CD14-positive monocyte (primary cell): ENCODE measurements at regions not wholly inside any gene's neighbourhood (a gene's known extent, or its start where the extent isn't known, plus 50 kb on each side); places are given as distances from the start of the nearest gene placed in this dataset.

Experiments used
- DNase-seq, 3 donors: peaks; one replicate each; pipeline ENCODE4 v3.0.0-alpha.2; 2011 to 2022
- H2AFZ ChIP-seq: 2 replicates; pipeline ENCODE4 v1.6.0; 2012; ENCODE audit warnings: mild to moderate bottlenecking, low read depth, low read length, inconsistent platforms; ENCODE audit not compliant: insufficient read depth, poor library complexity, severe bottlenecking
- H3K27ac ChIP-seq, 2 donors: 1 replicate in 1 of 2; 2 replicates in 1 of 2; pipeline ENCODE4 v1.5.1; 2012 to 2013; ENCODE audit warnings: low read length in 2 of 2, control low read depth in 1 of 2, inconsistent platforms in 1 of 2, low read depth in 1 of 2, mild to moderate bottlenecking in 1 of 2
- H3K27me3 ChIP-seq, 2 donors: one replicate each; pipeline versions ENCODE4 v1.6.0 to v1.6.1; 2011 to 2013; ENCODE audit warnings: low read length in 2 of 2; ENCODE audit not compliant: control insufficient read depth in 2 of 2, insufficient read depth in 2 of 2
- H3K36me3 ChIP-seq, 2 donors: replicated peaks in 1 of 2; 1 replicate in 1 of 2; 2 replicates in 1 of 2; pipeline versions ENCODE4 v1.5.1 to v1.6.1; 2012 to 2013; ENCODE audit warnings: low read length in 2 of 2, control low read depth in 1 of 2, inconsistent platforms in 1 of 2, mild to moderate bottlenecking in 1 of 2; ENCODE audit not compliant: insufficient read depth in 2 of 2, control insufficient read depth in 1 of 2
- H3K4me1 ChIP-seq, 2 donors: 1 replicate in 1 of 2; 2 replicates in 1 of 2; pipeline versions ENCODE4 v1.5.1 to v1.6.1; 2012 to 2013; ENCODE audit warnings: low read length in 2 of 2, control low read depth in 1 of 2, inconsistent platforms in 1 of 2, mild to moderate bottlenecking in 1 of 2, moderate library complexity in 1 of 2; ENCODE audit not compliant: insufficient read depth in 2 of 2, control insufficient read depth in 1 of 2
- H3K4me2 ChIP-seq: replicated peaks from 2 replicates; pipeline ENCODE3; 2012; ENCODE audit warnings: low read length, moderate library complexity, mild to moderate bottlenecking; ENCODE audit not compliant: poor library complexity, severe bottlenecking; ENCODE audit errors: extremely low read depth
- H3K4me3 ChIP-seq, 3 experiments: fragments of 200-600 bp in 1 of 3; sonication (generic) in 1 of 3; replicated peaks in 1 of 3; 1 replicate in 2 of 3; 2 replicates in 1 of 3; pipeline ENCODE4 v1.5.1; 2011 to 2013; ENCODE audit warnings: low read length in 3 of 3, mild to moderate bottlenecking in 3 of 3, control low read depth in 2 of 3, low read depth in 2 of 3, inconsistent platforms in 1 of 3, moderate library complexity in 1 of 3
- H3K79me2 ChIP-seq: 2 replicates; pipeline ENCODE4 v1.6.0; 2012; ENCODE audit warnings: mild to moderate bottlenecking, control low read depth, inconsistent platforms, low read length, moderate library complexity; ENCODE audit not compliant: insufficient read depth
- H3K9ac ChIP-seq: 2 replicates; pipeline ENCODE4 v1.6.0; 2017; ENCODE audit warnings: low read length, mild to moderate bottlenecking; ENCODE audit not compliant: insufficient read depth, poor library complexity, severe bottlenecking
- H3K9me3 ChIP-seq, 2 donors: replicated peaks in 1 of 2; 1 replicate in 1 of 2; 2 replicates in 1 of 2; pipeline versions ENCODE4 v1.5.1 to v1.6.1; 2012 to 2013; ENCODE audit warnings: low read length in 2 of 2, control low read depth in 1 of 2; ENCODE audit not compliant: control insufficient read depth in 1 of 2, insufficient read depth in 1 of 2
- H4K20me1 ChIP-seq: 2 replicates; pipeline ENCODE4 v1.6.0; 2012; ENCODE audit warnings: mild to moderate bottlenecking, low read length, control low read depth, moderate library complexity; ENCODE audit not compliant: insufficient read depth
- H3K27ac Mint-ChIP-seq, 7 donors: one replicate each; pipeline ENCODE4 v1.8.0; 2020; ENCODE audit warnings: mild to moderate bottlenecking in 7 of 7, mixed read lengths in 7 of 7, moderate library complexity in 6 of 7, inconsistent platforms in 2 of 7
- H3K27me3 Mint-ChIP-seq, 3 donors: one replicate each; pipeline ENCODE4 v1.8.0; 2021 to 2022; ENCODE audit warnings: low read depth in 3 of 3, mild to moderate bottlenecking in 3 of 3, mixed read lengths in 3 of 3, moderate library complexity in 3 of 3, inconsistent platforms in 1 of 3
- H3K36me3 Mint-ChIP-seq, 2 donors: one replicate each; pipeline ENCODE4 v1.8.0; 2020; ENCODE audit warnings: mixed read lengths in 2 of 2, inconsistent platforms in 1 of 2, mild to moderate bottlenecking in 1 of 2
- H3K4me1 Mint-ChIP-seq: one replicate; pipeline ENCODE4 v1.8.0; 2020; ENCODE audit warnings: mild to moderate bottlenecking, mixed read lengths
- H3K4me3 Mint-ChIP-seq, 2 donors: one replicate each; pipeline ENCODE4 v1.8.0; 2020; ENCODE audit warnings: mild to moderate bottlenecking in 2 of 2, mixed read lengths in 2 of 2, moderate library complexity in 1 of 2
- H3K9me3 Mint-ChIP-seq, 7 donors: one replicate each; pipeline ENCODE4 v1.8.0; 2020 to 2022; ENCODE audit warnings: mixed read lengths in 7 of 7, mild to moderate bottlenecking in 6 of 7, moderate library complexity in 6 of 7, inconsistent platforms in 2 of 7
- WGBS: methylation state at CpG from one replicate; pipeline ENCODE4 v1.1.5; 2013; ENCODE audit warnings: missing lambda C conversion rate; ENCODE audit not compliant: insufficient coverage; 5-methylcytosine and 5-hydroxymethylcytosine counted together
- intact Hi-C, 2 donors: fragments of 100-400 bp; cut with micrococcal nuclease; formaldehyde crosslinking; loops; one replicate each; pipeline versions ENCODE4 v1.15.0 to v1.15.1; 2023
- TF ChIP-seq, protein P1 (sequence below): fragments of 200-600 bp; IDR thresholded peaks from one replicate; pipeline ENCODE4 v1.8.0; 2022; ENCODE audit warnings: antibody characterized with exemption, mild to moderate bottlenecking

DNA sequence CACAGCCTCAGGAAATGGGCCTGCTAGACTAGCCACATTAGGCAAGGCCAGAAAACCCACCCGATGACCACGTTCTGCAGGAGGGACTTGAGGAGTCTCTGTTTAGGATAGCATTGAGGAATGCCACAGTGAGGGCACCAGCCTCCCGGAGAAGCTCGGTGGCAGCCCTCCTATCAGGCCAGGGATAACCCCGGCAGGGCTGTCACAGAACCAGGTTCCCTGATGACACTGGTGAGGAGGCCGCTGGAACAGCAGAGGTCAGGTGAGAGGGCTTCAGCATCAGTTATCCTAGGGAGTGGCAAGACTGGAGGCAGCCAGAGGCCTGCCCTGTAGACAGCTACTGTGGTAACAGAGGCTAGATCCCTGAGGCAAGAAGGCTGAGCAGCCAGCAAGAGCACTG, 157.6 kb downstream of the MYLK4 start:
- H3K27ac Mint-ChIP-seq, result no peak overlapping the region
- no peak overlapping the region for H3K27ac ChIP-seq
- DNase-seq, result no peak
- no peaks in the 10 kb centered on the region for H3K36me3 ChIP-seq
- no peak overlapping the region for H2AFZ ChIP-seq
- no peak overlapping the region for H3K9ac ChIP-seq
- no peaks in the 10 kb centered on the region for H3K27me3 ChIP-seq
- no peaks in the 10 kb centered on the region for H3K79me2 ChIP-seq
- intact Hi-C loops, result no loop called here
- H3K27me3 Mint-ChIP-seq, result peaks cover 0 to 4% (median 3%) of the 10 kb centered on the region in 3 donors
- H3K4me1 ChIP-seq, result no peaks in the 10 kb centered on the region
- no peaks in the 10 kb centered on the region for H3K36me3 Mint-ChIP-seq
- H3K4me1 Mint-ChIP-seq, result no peaks in the 10 kb centered on the region
- WGBS, result 100% methylated on average over 4 of the region's 6 CpGs
- H3K9me3 ChIP-seq, result peaks cover 0 to 10% of the 10 kb centered on the region in 2 donors
- H3K9me3 Mint-ChIP-seq, result peaks cover 3 to 16% (median 8%) of the 10 kb centered on the region in 7 donors
- TF ChIP-seq, protein P1, sequence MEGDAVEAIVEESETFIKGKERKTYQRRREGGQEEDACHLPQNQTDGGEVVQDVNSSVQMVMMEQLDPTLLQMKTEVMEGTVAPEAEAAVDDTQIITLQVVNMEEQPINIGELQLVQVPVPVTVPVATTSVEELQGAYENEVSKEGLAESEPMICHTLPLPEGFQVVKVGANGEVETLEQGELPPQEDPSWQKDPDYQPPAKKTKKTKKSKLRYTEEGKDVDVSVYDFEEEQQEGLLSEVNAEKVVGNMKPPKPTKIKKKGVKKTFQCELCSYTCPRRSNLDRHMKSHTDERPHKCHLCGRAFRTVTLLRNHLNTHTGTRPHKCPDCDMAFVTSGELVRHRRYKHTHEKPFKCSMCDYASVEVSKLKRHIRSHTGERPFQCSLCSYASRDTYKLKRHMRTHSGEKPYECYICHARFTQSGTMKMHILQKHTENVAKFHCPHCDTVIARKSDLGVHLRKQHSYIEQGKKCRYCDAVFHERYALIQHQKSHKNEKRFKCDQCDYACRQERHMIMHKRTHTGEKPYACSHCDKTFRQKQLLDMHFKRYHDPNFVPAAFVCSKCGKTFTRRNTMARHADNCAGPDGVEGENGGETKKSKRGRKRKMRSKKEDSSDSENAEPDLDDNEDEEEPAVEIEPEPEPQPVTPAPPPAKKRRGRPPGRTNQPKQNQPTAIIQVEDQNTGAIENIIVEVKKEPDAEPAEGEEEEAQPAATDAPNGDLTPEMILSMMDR, result no peak
- no peak overlapping the region for H3K4me3 Mint-ChIP-seq
- no peak overlapping the region for H3K4me3 ChIP-seq
- H4K20me1 ChIP-seq, result no peaks in the 10 kb centered on the region
- H3K4me2 ChIP-seq, result no peak overlapping the region

DNA sequence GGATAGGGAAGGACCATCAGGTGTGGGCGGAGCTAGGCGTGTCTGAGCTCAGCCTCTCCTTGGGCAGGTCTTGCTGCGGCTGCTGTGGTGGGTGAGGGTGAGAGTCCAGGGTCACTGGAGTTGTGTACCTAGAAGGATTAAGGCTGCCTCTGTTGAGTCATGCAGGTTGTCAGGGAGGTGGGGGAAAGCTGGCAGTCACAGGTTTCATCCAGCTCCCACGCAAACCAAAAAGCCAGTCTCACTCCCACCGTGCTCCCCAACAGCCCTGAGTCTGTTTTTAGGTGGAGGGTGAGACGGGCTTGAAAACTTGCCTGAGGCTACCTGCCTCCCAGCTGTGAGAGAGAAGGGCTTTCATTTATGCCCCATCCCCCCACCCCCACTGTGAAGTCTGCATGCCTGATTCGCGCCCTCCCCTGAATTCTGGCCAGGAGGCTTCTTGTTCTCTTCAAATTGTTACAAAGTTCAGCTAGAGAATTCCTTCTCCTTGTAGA, 161.5 kb downstream of the MYLK4 start:
- Mint-ChIP-seq H3K27ac (no peak overlapping the region), H3K27me3 (peaks cover 0 to 8% (median 8%) of the 10 kb centered on the region in 3 donors), H3K9me3 (peaks cover 7 to 27% (median 17%) of the 10 kb centered on the region in 7 donors), H3K4me1 (no peaks in the 10 kb centered on the region), H3K36me3 (no peaks in the 10 kb centered on the region), H3K4me3 (no peak overlapping the region)
- Histone ChIP-seq H3K27me3 (no peaks in the 10 kb centered on the region), H3K4me1 (no peaks in the 10 kb centered on the region), H3K9ac (no peak overlapping the region), H3K4me2 (no peak overlapping the region), H3K27ac (no peak overlapping the region), H2AFZ (no peak overlapping the region), H4K20me1 (no peaks in the 10 kb centered on the region), H3K9me3 (peaks cover 0 to 10% of the 10 kb centered on the region in 2 donors), H3K4me3 (no peak overlapping the region), H3K36me3 (no peaks in the 10 kb centered on the region), H3K79me2 (no peaks in the 10 kb centered on the region)
- intact Hi-C loops, result no loop called here
- TF ChIP-seq, protein P1, result no peak
- 100% methylated on average over 4 of the region's 8 CpGs for WGBS
- DNase-seq, result no peak
